Tibial nerve (tissue), 4 donors: ENCODE measurements at regions not wholly inside any gene's neighbourhood (a gene's known extent, or its start where the extent isn't known, plus 50 kb on each side); places are given as distances from the start of the nearest gene placed in this dataset.
"Not testable (repeated sequence)": the region's sequence is repeated elsewhere in the genome, so short reads cannot be mapped to it uniquely, and the experiment has no call there.

ENCODE experiments used
- CTCF ChIP-seq, 5 experiments: fragments of 200-600 bp in 3 of 5; fragments of 450-650 bp in 2 of 5; sonication (generic) in 3 of 5; IDR thresholded peaks; one replicate each; pipeline ENCODE4 v1.5.1; 2016 to 2019; ENCODE audit warnings: antibody characterized with exemption in 5 of 5, mild to moderate bottlenecking in 3 of 5, moderate library complexity in 2 of 5
- EP300 ChIP-seq, 2 donors: sonication (generic); formaldehyde crosslinking; IDR thresholded peaks; one replicate each; pipeline ENCODE4 v1.6.1; 2017; ENCODE audit warnings: antibody characterized with exemption in 2 of 2, mild to moderate bottlenecking in 1 of 2
- POLR2A ChIP-seq, 2 donors: fragments of 450-650 bp; IDR thresholded peaks; one replicate each; pipeline ENCODE4 v1.6.1; 2017; ENCODE audit warnings: antibody characterized with exemption in 2 of 2, mild to moderate bottlenecking in 2 of 2, moderate library complexity in 2 of 2

GRCh38 chr19:28434794-28435193 lies 778.2 kb downstream of the UQCRFS1 start:
- not testable (repeated sequence) for TF ChIP-seq CTCF, EP300, POLR2A (IDR thresholded peaks at IDR 0.05)
